H9 (cell line): ENCODE measurements at regions not wholly inside any gene's neighbourhood (a gene's known extent, or its start where the extent isn't known, plus 50 kb on each side); places are given as distances from the start of the nearest gene placed in this dataset.

Experiments used
- DNase-seq: peaks from one replicate; pipeline ENCODE4 v3.0.0-alpha.2; 2017
- H2AFZ ChIP-seq: one replicate; pipeline ENCODE4 v1.6.1; 2013; ENCODE audit warnings: mild to moderate bottlenecking, low read length, control low read depth, moderate library complexity
- H2AK5ac ChIP-seq: 2 replicates; pipeline ENCODE4 v1.6.1; 2013; ENCODE audit warnings: low read length, control low read depth, mixed read lengths; ENCODE audit not compliant: insufficient read length
- H2BK120ac ChIP-seq: one replicate; pipeline ENCODE4 v1.6.1; 2013; ENCODE audit warnings: low read depth, mild to moderate bottlenecking, low read length, control low read depth, inconsistent platforms; ENCODE audit not compliant: poor library complexity, severe bottlenecking
- H2BK12ac ChIP-seq: 2 replicates; pipeline ENCODE4 v1.6.1; 2013; ENCODE audit warnings: low read length, control low read depth, mixed read lengths, low read depth; ENCODE audit not compliant: insufficient read length
- H2BK15ac ChIP-seq: 2 replicates; pipeline ENCODE4 v1.6.1; 2013; ENCODE audit warnings: low read depth, low read length, control low read depth
- H2BK20ac ChIP-seq: one replicate; pipeline ENCODE4 v1.6.1; 2013; ENCODE audit warnings: low read depth, mild to moderate bottlenecking, low read length, control low read depth, inconsistent platforms; ENCODE audit not compliant: poor library complexity, severe bottlenecking
- H2BK5ac ChIP-seq: 2 replicates; pipeline ENCODE4 v1.6.1; 2013; ENCODE audit warnings: low read length, control low read depth, mixed read lengths; ENCODE audit not compliant: insufficient read length
- H3K14ac ChIP-seq: 2 replicates; pipeline ENCODE4 v1.6.1; 2013; ENCODE audit warnings: low read length, control low read depth; ENCODE audit not compliant: insufficient read depth
- H3K18ac ChIP-seq: 2 replicates; pipeline ENCODE4 v1.6.1; 2013; ENCODE audit warnings: low read depth, mild to moderate bottlenecking, mixed read lengths, low read length, control low read depth; ENCODE audit not compliant: insufficient read length
- H3K23ac ChIP-seq: 2 replicates; pipeline ENCODE4 v1.6.1; 2013; ENCODE audit warnings: low read length, control low read depth, mixed read lengths, low read depth; ENCODE audit not compliant: insufficient read length
- H3K23me2 ChIP-seq: 2 replicates; pipeline ENCODE4 v1.6.1; 2013; ENCODE audit warnings: low read depth, mild to moderate bottlenecking, mixed read lengths, low read length, control low read depth; ENCODE audit not compliant: insufficient read length, poor library complexity, severe bottlenecking
- H3K27ac ChIP-seq: 2 replicates; pipeline ENCODE4 v1.5.1; 2013; ENCODE audit warnings: low read length, control low read depth, mixed read lengths, low read depth; ENCODE audit not compliant: insufficient read length
- H3K27me3 ChIP-seq: 2 replicates; pipeline ENCODE4 v1.6.1; 2013; ENCODE audit warnings: low read length, control low read depth, inconsistent platforms; ENCODE audit not compliant: insufficient read depth
- H3K4ac ChIP-seq: 2 replicates; pipeline ENCODE4 v1.6.1; 2013; ENCODE audit warnings: low read depth, mild to moderate bottlenecking, control low read depth, inconsistent platforms, low read length, moderate library complexity
- H3K4me1 ChIP-seq: 2 replicates; pipeline ENCODE4 v1.6.1; 2013; ENCODE audit warnings: low read length, control low read depth, inconsistent platforms; ENCODE audit not compliant: insufficient read depth
- H3K4me2 ChIP-seq: 2 replicates; pipeline ENCODE4 v1.6.1; 2013; ENCODE audit warnings: low read length, control low read depth, mixed read lengths; ENCODE audit not compliant: insufficient read length, insufficient read depth
- H3K56ac ChIP-seq: 2 replicates; pipeline ENCODE4 v1.6.1; 2013; ENCODE audit warnings: low read depth, mild to moderate bottlenecking, mixed read lengths, low read length, control low read depth; ENCODE audit not compliant: insufficient read length
- H3K79me1 ChIP-seq: 2 replicates; pipeline ENCODE4 v1.6.1; 2013; ENCODE audit warnings: low read depth, mild to moderate bottlenecking, moderate library complexity, low read length, control low read depth, inconsistent platforms; ENCODE audit not compliant: insufficient read depth, poor library complexity, severe bottlenecking
- H3K79me2 ChIP-seq: 2 replicates; pipeline ENCODE4 v1.6.1; 2013; ENCODE audit warnings: low read length, control low read depth, inconsistent platforms; ENCODE audit not compliant: insufficient read depth
- H3K9ac ChIP-seq: 2 replicates; pipeline ENCODE4 v1.6.1; 2013; ENCODE audit warnings: low read length, control low read depth, mixed read lengths; ENCODE audit not compliant: insufficient read length; ENCODE audit errors: extremely low read depth
- H3K9me3 ChIP-seq: one replicate; pipeline ENCODE4 v1.6.1; 2013; ENCODE audit warnings: low read depth, low read length, inconsistent platforms; ENCODE audit not compliant: control insufficient read depth
- H3T11ph ChIP-seq: one replicate; pipeline ENCODE4 v1.6.1; 2013; ENCODE audit warnings: mild to moderate bottlenecking, low read length, control low read depth, inconsistent platforms
- H4K20me1 ChIP-seq: one replicate; pipeline ENCODE4 v1.6.1; 2013; ENCODE audit not compliant: control insufficient read depth, insufficient read length, insufficient read depth
- H4K5ac ChIP-seq: 2 replicates; pipeline ENCODE4 v1.6.1; 2013; ENCODE audit warnings: low read depth, mild to moderate bottlenecking, mixed read lengths, low read length, control low read depth; ENCODE audit not compliant: insufficient read length
- H4K8ac ChIP-seq: replicated peaks from 2 replicates; pipeline ENCODE4 v1.6.1; 2013; ENCODE audit warnings: low read length, control low read depth, mixed read lengths, low read depth; ENCODE audit not compliant: insufficient read length
- H4K91ac ChIP-seq: 2 replicates; pipeline ENCODE4 v1.6.1; 2013; ENCODE audit warnings: low read depth, mild to moderate bottlenecking, moderate library complexity, mixed read lengths, low read length, control low read depth; ENCODE audit not compliant: insufficient read length
- H3K27ac Mint-ChIP-seq, 3 experiments: 2 replicates in 2 of 3; 3 replicates in 1 of 3; pipeline ENCODE4 v1.8.0; 2020 to 2021; ENCODE audit warnings: mixed read lengths in 3 of 3, mild to moderate bottlenecking in 1 of 3, moderate library complexity in 1 of 3
- H3K27me3 Mint-ChIP-seq: 2 replicates; pipeline ENCODE4 v1.8.0; 2021; ENCODE audit warnings: low read depth, mild to moderate bottlenecking, moderate library complexity, mixed read lengths
- H3K36me3 Mint-ChIP-seq, 3 experiments: 2 replicates in 2 of 3; 3 replicates in 1 of 3; pipeline ENCODE4 v1.8.0; 2020 to 2021; ENCODE audit warnings: low read depth in 3 of 3, mixed read lengths in 3 of 3; ENCODE audit not compliant: insufficient read depth in 1 of 3
- H3K4me1 Mint-ChIP-seq, 2 experiments: 2 replicates each; pipeline ENCODE4 v1.8.0; 2020; ENCODE audit warnings: mixed read lengths in 2 of 2
- H3K4me3 Mint-ChIP-seq, 2 experiments: 2 replicates in 1 of 2; 3 replicates in 1 of 2; pipeline ENCODE4 v1.8.0; 2020 to 2021; ENCODE audit warnings: mild to moderate bottlenecking in 2 of 2, mixed read lengths in 2 of 2, moderate library complexity in 1 of 2
- H3K9me3 Mint-ChIP-seq, 2 experiments: 2 replicates in 1 of 2; 3 replicates in 1 of 2; pipeline ENCODE4 v1.8.0; 2020; ENCODE audit warnings: mild to moderate bottlenecking in 2 of 2, mixed read lengths in 2 of 2, moderate library complexity in 1 of 2
- TF ChIP-seq, protein P1 (sequence below): fragments of 200-600 bp; sonication (generic); conservative IDR thresholded peaks from 3 replicates; pipeline ENCODE4 v1.8.0; 2021; ENCODE audit warnings: antibody characterized with exemption, mild to moderate bottlenecking

GRCh38 chr6:113281014-113281413 is 576.1 kb upstream of the MARCKS start:
- peaks cover 0 to 11% of the 10 kb centered on the region in 2 experiments; a peak in 4 of 5 replicates for H3K9me3 Mint-ChIP-seq
- Histone ChIP-seq H2AK5ac (no peak overlapping the region), H2BK120ac (no peak overlapping the region), H3K56ac (no peak overlapping the region), H2BK5ac (no peak overlapping the region), H4K20me1 (no peaks in the 10 kb centered on the region), H4K91ac (no peak overlapping the region), H3K27ac (no peak overlapping the region), H3K79me1 (no peaks in the 10 kb centered on the region), H3K9me3 (no peaks in the 10 kb centered on the region), H3K4ac (no peak overlapping the region), H3K79me2 (no peaks in the 10 kb centered on the region), H3K23ac (no peak overlapping the region), H3K4me1 (no peaks in the 10 kb centered on the region; the same call in none of the 2 replicates), H2BK12ac (no peak overlapping the region), H3K9ac (no peak overlapping the region), H4K5ac (no peak overlapping the region), H3K23me2 (no peaks in the 10 kb centered on the region), H3K14ac (no peak overlapping the region), H3K18ac (no peak overlapping the region), H2BK15ac (no peak overlapping the region), H4K8ac (no peak overlapping the region), H2AFZ (no peak overlapping the region), H3K4me2 (no peak overlapping the region), H2BK20ac (no peak overlapping the region), H3K27me3 (no peaks in the 10 kb centered on the region), H3T11ph (no peak overlapping the region)
- H3K27me3 Mint-ChIP-seq, result no peaks in the 10 kb centered on the region
- H3K27ac Mint-ChIP-seq, result peak overlapping the region in 2 of 3 experiments; percentile 67 to 97; a peak in 4 of 7 replicates
- H3K36me3 Mint-ChIP-seq, result peaks cover 0 to 10% (median 5%) of the 10 kb centered on the region in 3 experiments; a peak in 5 of 7 replicates
- TF ChIP-seq, protein P1, sequence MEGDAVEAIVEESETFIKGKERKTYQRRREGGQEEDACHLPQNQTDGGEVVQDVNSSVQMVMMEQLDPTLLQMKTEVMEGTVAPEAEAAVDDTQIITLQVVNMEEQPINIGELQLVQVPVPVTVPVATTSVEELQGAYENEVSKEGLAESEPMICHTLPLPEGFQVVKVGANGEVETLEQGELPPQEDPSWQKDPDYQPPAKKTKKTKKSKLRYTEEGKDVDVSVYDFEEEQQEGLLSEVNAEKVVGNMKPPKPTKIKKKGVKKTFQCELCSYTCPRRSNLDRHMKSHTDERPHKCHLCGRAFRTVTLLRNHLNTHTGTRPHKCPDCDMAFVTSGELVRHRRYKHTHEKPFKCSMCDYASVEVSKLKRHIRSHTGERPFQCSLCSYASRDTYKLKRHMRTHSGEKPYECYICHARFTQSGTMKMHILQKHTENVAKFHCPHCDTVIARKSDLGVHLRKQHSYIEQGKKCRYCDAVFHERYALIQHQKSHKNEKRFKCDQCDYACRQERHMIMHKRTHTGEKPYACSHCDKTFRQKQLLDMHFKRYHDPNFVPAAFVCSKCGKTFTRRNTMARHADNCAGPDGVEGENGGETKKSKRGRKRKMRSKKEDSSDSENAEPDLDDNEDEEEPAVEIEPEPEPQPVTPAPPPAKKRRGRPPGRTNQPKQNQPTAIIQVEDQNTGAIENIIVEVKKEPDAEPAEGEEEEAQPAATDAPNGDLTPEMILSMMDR, result no peak
- H3K4me1 Mint-ChIP-seq, result peaks cover 13 to 16% of the 10 kb centered on the region in 2 experiments
- no peak overlapping the region for H3K4me3 Mint-ChIP-seq
- DNase-seq, result no peak
